ENCODE measurements at regions not wholly inside any gene's neighbourhood (a gene's known extent, or its start where the extent isn't known, plus 50 kb on each side); places are given as distances from the start of the nearest gene placed in this dataset.

- no peak for DNase-seq (ENCODE audit: extremely low spot score)
- POLR2A ChIA-PET, result no interaction called here
- CTCF ChIA-PET, result no interaction called here
Observed at GRCh38 chr9:115198001-115198400, 80.0 kb upstream of the TNC start.

GRCh38 chr9:115200711-115201505 is 83.0 kb upstream of the TNC start:
- TF ChIP-seq NFRKB (IDR thresholded peaks at IDR 0.05), result no peak
- no peak for TF ChIP-seq FOXA1 (IDR thresholded peaks at IDR 0.05)
- TF ChIP-seq CTBP1 (IDR thresholded peaks at IDR 0.05; ENCODE audit: borderline replicate concordance), result no peak
- no peak for TF ChIP-seq L3MBTL2 (conservative IDR thresholded peaks at IDR 0.05)
- TF ChIP-seq FOXM1 (IDR thresholded peaks at IDR 0.05; ENCODE audit: borderline replicate concordance), result no peak
- no peak for TF ChIP-seq TARDBP (IDR thresholded peaks at IDR 0.05)
- TF ChIP-seq ELF4 (IDR thresholded peaks at IDR 0.05), result no peak
- no peak for TF ChIP-seq BHLHE40 (IDR thresholded peaks at IDR 0.05; ENCODE audit: borderline replicate concordance)
- ChIA-PET POLR2A (no interaction called here), CTCF (interaction anchor here (0.7 kb wide), 1 partner anchor 30 kb away, joined by 3 read pairs; no protein-coding TSS in a partner anchor)
- no peak for DNase-seq (ENCODE audit: extremely low spot score)

More at GRCh38 chr9:115198001-115198400, 80.0 kb upstream of the TNC start:
- no peak for TF ChIP-seq SUZ12 (IDR thresholded peaks at IDR 0.05)
- TF ChIP-seq HDGF (IDR thresholded peaks at IDR 0.05; ENCODE audit: borderline replicate concordance), result no peak
- TF ChIP-seq SP1 (IDR thresholded peaks at IDR 0.05), result no peak
- TF ChIP-seq NFRKB (IDR thresholded peaks at IDR 0.05), result no peak
- no peak for TF ChIP-seq CTBP1 (IDR thresholded peaks at IDR 0.05; ENCODE audit: borderline replicate concordance)
- no peak for TF ChIP-seq ARNT (IDR thresholded peaks at IDR 0.05)
- TF ChIP-seq ELF4 (IDR thresholded peaks at IDR 0.05), result no peak
- TF ChIP-seq L3MBTL2 (conservative IDR thresholded peaks at IDR 0.05), result no peak
- no peak for TF ChIP-seq BHLHE40 (IDR thresholded peaks at IDR 0.05; ENCODE audit: borderline replicate concordance)
- TF ChIP-seq LEF1 (IDR thresholded peaks at IDR 0.05; ENCODE audit: borderline replicate concordance), result no peak
- no peak for TF ChIP-seq FOXK2 (IDR thresholded peaks at IDR 0.05)
- no peak for TF ChIP-seq PKNOX1 (IDR thresholded peaks at IDR 0.05)
- TF ChIP-seq TARDBP (IDR thresholded peaks at IDR 0.05), result no peak
- no peak for TF ChIP-seq ZNF384 (IDR thresholded peaks at IDR 0.05)
- TF ChIP-seq FOXA1 (IDR thresholded peaks at IDR 0.05), result no peak
- TF ChIP-seq FOXM1 (IDR thresholded peaks at IDR 0.05; ENCODE audit: borderline replicate concordance), result no peak

- no peak for DNase-seq (ENCODE audit: extremely low spot score)
- CTCF ChIA-PET, result no interaction called here
- POLR2A ChIA-PET, result no interaction called here
- no peak for TF ChIP-seq FOXM1 (IDR thresholded peaks at IDR 0.05; ENCODE audit: borderline replicate concordance)
- no peak for TF ChIP-seq LEF1 (IDR thresholded peaks at IDR 0.05; ENCODE audit: borderline replicate concordance)
- TF ChIP-seq CTBP1 (IDR thresholded peaks at IDR 0.05; ENCODE audit: borderline replicate concordance), result no peak
- no peak for TF ChIP-seq ARNT (IDR thresholded peaks at IDR 0.05)
- no peak for TF ChIP-seq BHLHE40 (IDR thresholded peaks at IDR 0.05; ENCODE audit: borderline replicate concordance)
- TF ChIP-seq ZNF384 (IDR thresholded peaks at IDR 0.05), result no peak
- no peak for TF ChIP-seq L3MBTL2 (conservative IDR thresholded peaks at IDR 0.05)
- TF ChIP-seq TARDBP (IDR thresholded peaks at IDR 0.05), result no peak
- TF ChIP-seq FOXA1 (IDR thresholded peaks at IDR 0.05), result no peak
- TF ChIP-seq FOXK2 (IDR thresholded peaks at IDR 0.05), result no peak
- no peak for TF ChIP-seq ELF4 (IDR thresholded peaks at IDR 0.05)
- TF ChIP-seq HDGF (IDR thresholded peaks at IDR 0.05; ENCODE audit: borderline replicate concordance), result no peak
- no peak for TF ChIP-seq NFRKB (IDR thresholded peaks at IDR 0.05)
- no peak for TF ChIP-seq SUZ12 (IDR thresholded peaks at IDR 0.05)
- no peak for TF ChIP-seq PKNOX1 (IDR thresholded peaks at IDR 0.05)
- no peak for TF ChIP-seq SP1 (IDR thresholded peaks at IDR 0.05)
Observed at GRCh38 chr9:115202181-115202580, 84.2 kb upstream of the TNC start.

GRCh38 chr9:115202960-115203751 is 85.2 kb upstream of the TNC start:
- ChIA-PET POLR2A (no interaction called here), CTCF (no interaction called here)
- no peak for DNase-seq (ENCODE audit: extremely low spot score)

GRCh38 chr9:115204904-115205453 is 87.0 kb upstream of the TNC start:
- no peak for DNase-seq (ENCODE audit: extremely low spot score)
- CTCF ChIA-PET, result interaction anchor here (0.7 kb wide), 1 partner anchor 9 kb away, joined by 5 read pairs; no protein-coding TSS in a partner anchor
- POLR2A ChIA-PET, result no interaction called here
- no peak for TF ChIP-seq FOXA1 (IDR thresholded peaks at IDR 0.05)
- TF ChIP-seq CTBP1 (IDR thresholded peaks at IDR 0.05; ENCODE audit: borderline replicate concordance), result no peak
- no peak for TF ChIP-seq FOXK2 (IDR thresholded peaks at IDR 0.05)
- no peak for TF ChIP-seq SUZ12 (IDR thresholded peaks at IDR 0.05)
- no peak for TF ChIP-seq ZNF384 (IDR thresholded peaks at IDR 0.05)
- TF ChIP-seq LEF1 (IDR thresholded peaks at IDR 0.05; ENCODE audit: borderline replicate concordance), result no peak
- no peak for TF ChIP-seq FOXM1 (IDR thresholded peaks at IDR 0.05; ENCODE audit: borderline replicate concordance)
- no peak for TF ChIP-seq ARNT (IDR thresholded peaks at IDR 0.05)
- TF ChIP-seq ELF4 (IDR thresholded peaks at IDR 0.05), result no peak
- TF ChIP-seq SP1 (IDR thresholded peaks at IDR 0.05), result no peak
- TF ChIP-seq BHLHE40 (IDR thresholded peaks at IDR 0.05; ENCODE audit: borderline replicate concordance), result no peak
- no peak for TF ChIP-seq L3MBTL2 (conservative IDR thresholded peaks at IDR 0.05)
- no peak for TF ChIP-seq TARDBP (IDR thresholded peaks at IDR 0.05)

More at GRCh38 chr9:115202960-115203751, 85.2 kb upstream of the TNC start:
- TF ChIP-seq SUZ12 (IDR thresholded peaks at IDR 0.05) (no peak), BHLHE40 (IDR thresholded peaks at IDR 0.05; ENCODE audit: borderline replicate concordance) (no peak), SP1 (IDR thresholded peaks at IDR 0.05) (no peak)

Data from HEK293T (cell line).